Thymus (tissue), 11 donors: ENCODE measurements at regions not wholly inside any gene's neighbourhood (a gene's known extent, or its start where the extent isn't known, plus 50 kb on each side); places are given as distances from the start of the nearest gene placed in this dataset.

Source experiments
- DNase-seq, 9 donors: peaks; one replicate each; pipeline ENCODE4 v3.0.0-alpha.2; 2013; ENCODE audit warnings: low spot score in 9 of 9, low read depth in 6 of 9, missing footprints in 1 of 9
- H3K27ac ChIP-seq, 2 donors: one replicate each; pipeline ENCODE4 v1.5.1; 2013; ENCODE audit warnings: control low read depth in 1 of 2, low read depth in 1 of 2, low read length in 1 of 2, mild to moderate bottlenecking in 1 of 2, moderate library complexity in 1 of 2
- H3K27me3 ChIP-seq, 2 donors: one replicate each; pipeline ENCODE4 v1.5.1; 2013; ENCODE audit warnings: low read length in 1 of 2; ENCODE audit not compliant: control insufficient read depth in 2 of 2, insufficient read depth in 1 of 2
- H3K36me3 ChIP-seq, 2 donors: one replicate each; pipeline ENCODE4 v1.5.1; 2013; ENCODE audit warnings: low read length in 1 of 2, mild to moderate bottlenecking in 1 of 2, moderate library complexity in 1 of 2; ENCODE audit not compliant: control insufficient read depth in 2 of 2, insufficient read depth in 2 of 2
- H3K4me1 ChIP-seq, 2 donors: one replicate each; pipeline ENCODE4 v1.5.1; 2013; ENCODE audit warnings: low read length in 2 of 2; ENCODE audit not compliant: control insufficient read depth in 2 of 2, insufficient read depth in 2 of 2
- H3K4me3 ChIP-seq, 2 donors: one replicate each; pipeline ENCODE4 v1.5.1; 2013; ENCODE audit warnings: low read length in 2 of 2, control low read depth in 1 of 2, mild to moderate bottlenecking in 1 of 2
- H3K9me3 ChIP-seq, 2 donors: one replicate each; pipeline ENCODE4 v1.5.1; 2013; ENCODE audit warnings: low read length in 1 of 2, mild to moderate bottlenecking in 1 of 2; ENCODE audit not compliant: control insufficient read depth in 2 of 2, insufficient read depth in 1 of 2
- whole genome bisulfite sequencing: extraction: QIAGEN DNeasy Blood & Tissue Kit; methylation state at CpG from one replicate; pipeline ENCODE4 v1.1.7; 2013; 5-methylcytosine and 5-hydroxymethylcytosine counted together
- donor health status: healthy.

DNA sequence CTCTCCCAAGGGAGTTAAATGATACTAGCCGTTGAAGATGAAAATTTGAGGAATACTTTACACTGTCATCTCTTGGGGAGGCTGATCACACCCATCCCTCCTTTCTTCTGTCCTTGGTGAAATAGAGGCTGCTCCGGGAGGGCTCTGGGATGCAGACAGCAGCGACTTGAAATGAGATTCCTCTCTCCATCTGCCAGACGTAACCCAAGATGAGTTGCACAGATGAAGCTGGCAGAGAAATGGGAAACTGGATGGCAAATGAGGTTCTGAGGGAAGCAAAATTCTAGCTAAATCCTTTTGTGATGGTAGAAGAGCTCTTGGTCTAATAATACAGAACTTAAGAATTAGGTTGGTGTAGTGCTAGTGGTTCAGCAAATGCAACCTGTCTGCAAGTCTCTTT is 201.4 kb downstream of the AASDH start:
- H3K4me1 ChIP-seq, result peaks cover 3 to 6% of the 10 kb centered on the region in 2 donors
- DNase-seq, result no peak
- WGBS, result 89% methylated on average over 4 of the region's 4 CpGs
- no peak overlapping the region for H3K27ac ChIP-seq
- no peaks in the 10 kb centered on the region for H3K9me3 ChIP-seq
- no peaks in the 10 kb centered on the region for H3K36me3 ChIP-seq
- no peaks in the 10 kb centered on the region for H3K27me3 ChIP-seq
- H3K4me3 ChIP-seq, result no peak overlapping the region

GRCh38 chr4:56184214-56184613 is 203.1 kb downstream of the AASDH start:
- Histone ChIP-seq H3K9me3 (no peaks in the 10 kb centered on the region), H3K4me1 (peaks cover 3 to 6% of the 10 kb centered on the region in 2 donors), H3K4me3 (no peak overlapping the region), H3K27me3 (no peaks in the 10 kb centered on the region), H3K27ac (no peak overlapping the region), H3K36me3 (no peaks in the 10 kb centered on the region)
- DNase-seq, result no peak
- WGBS, result 97% methylated on average over 6 of the region's 6 CpGs

DNA sequence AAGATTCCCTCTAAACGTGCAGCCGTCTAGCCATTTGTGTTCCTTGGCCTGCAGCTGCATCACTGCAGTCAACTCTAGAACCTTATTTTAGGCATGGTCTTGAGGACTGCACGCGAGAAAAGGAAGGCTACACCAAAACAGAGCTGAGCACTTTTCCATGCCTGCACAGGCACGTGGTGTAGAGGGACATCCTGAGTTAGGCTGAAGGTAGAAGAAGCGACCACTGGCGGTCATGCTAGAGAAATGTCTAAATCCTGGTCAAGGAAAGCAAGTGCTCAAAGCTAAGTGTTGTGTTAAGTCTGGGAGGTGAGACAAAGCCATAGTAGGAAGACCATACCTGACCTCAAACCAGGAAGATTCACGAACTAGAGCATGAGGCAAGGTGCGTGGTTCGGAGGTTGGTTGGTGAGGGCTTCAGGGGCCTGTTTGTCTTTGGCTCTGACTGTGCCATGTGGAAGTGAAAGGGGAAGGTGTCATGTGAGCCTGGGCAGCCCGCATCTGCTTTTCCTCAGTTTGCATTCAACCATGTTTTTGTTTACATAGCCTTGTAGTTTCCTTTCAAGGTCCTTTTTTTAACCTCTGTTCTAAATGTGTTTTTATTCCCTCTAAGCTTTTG is 203.8 kb downstream of the AASDH start:
- 92% methylated on average over 11 of the region's 11 CpGs for WGBS
- no peaks in the 10 kb centered on the region for H3K36me3 ChIP-seq
- peaks cover 3 to 6% of the 10 kb centered on the region in 2 donors for H3K4me1 ChIP-seq
- H3K27ac ChIP-seq, result no peak overlapping the region
- no peaks in the 10 kb centered on the region for H3K9me3 ChIP-seq
- DNase-seq, result peak in 1 of 9 donors; percentile 7
- H3K27me3 ChIP-seq, result no peaks in the 10 kb centered on the region
- H3K4me3 ChIP-seq, result no peak overlapping the region

- no peak overlapping the region for H3K4me3 ChIP-seq
- no peak for DNase-seq
- H3K4me1 ChIP-seq, result peaks cover 3 to 6% of the 10 kb centered on the region in 2 donors
- WGBS, result 95% methylated on average over 6 of the region's 6 CpGs
- no peaks in the 10 kb centered on the region for H3K27me3 ChIP-seq
- H3K9me3 ChIP-seq, result no peaks in the 10 kb centered on the region
- H3K36me3 ChIP-seq, result no peaks in the 10 kb centered on the region
- H3K27ac ChIP-seq, result no peak overlapping the region
These were observed 204.9 kb downstream of the AASDH start for GRCh38 chr4:56182356-56182755.

DNA sequence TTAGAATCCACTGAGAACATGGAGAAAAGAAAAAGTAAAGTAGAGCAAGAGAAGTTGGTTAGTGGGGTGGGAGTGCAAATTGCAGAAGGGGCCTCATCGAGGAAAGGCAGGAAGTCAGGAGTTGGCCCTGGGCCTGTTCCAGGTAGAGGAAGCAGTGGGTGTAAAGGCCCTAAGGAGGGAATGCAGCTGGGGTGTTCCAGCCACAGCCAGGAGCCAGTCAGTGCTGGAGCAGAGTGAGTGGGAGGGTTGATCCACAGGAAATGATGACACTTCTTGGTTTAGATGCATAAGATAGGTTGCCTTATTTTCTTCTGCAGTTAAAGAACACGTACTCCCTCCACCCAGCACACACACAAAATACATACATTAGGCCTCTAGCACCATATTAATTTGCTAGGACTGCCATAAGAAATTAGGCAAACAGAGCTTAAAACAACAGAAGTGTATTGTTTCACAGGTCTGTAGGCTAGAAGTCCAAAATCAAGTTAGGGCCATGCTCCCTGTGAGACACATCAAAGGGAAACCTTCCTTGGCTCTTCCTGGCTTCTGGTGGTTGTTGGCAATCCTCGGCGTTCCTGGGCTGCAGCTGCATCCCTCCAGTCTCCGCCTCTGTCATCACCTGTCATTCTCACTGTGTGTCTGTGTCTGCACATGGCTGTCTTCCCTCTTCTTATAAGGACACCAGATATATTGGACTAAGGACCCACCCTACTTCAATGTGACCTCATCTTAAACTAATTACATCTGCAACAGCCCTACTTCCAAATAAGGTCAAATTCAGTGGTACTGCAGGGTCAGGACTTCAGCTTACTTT is 205.9 kb downstream of the AASDH start:
- Histone ChIP-seq H3K27ac (peak overlapping the region in 1 of 2 donors; percentile 46), H3K4me3 (no peak overlapping the region), H3K27me3 (no peaks in the 10 kb centered on the region), H3K4me1 (peaks cover 3 to 6% of the 10 kb centered on the region in 2 donors), H3K36me3 (no peaks in the 10 kb centered on the region), H3K9me3 (peaks cover 0 to 2% of the 10 kb centered on the region in 2 donors)
- peak in 3 of 9 donors; percentile 11 to 39 (median 33) for DNase-seq
- WGBS, result 51% methylated on average over 5 of the region's 5 CpGs

- Histone ChIP-seq H3K4me1 (no peaks in the 10 kb centered on the region), H3K4me3 (no peak overlapping the region), H3K27me3 (no peaks in the 10 kb centered on the region), H3K36me3 (no peaks in the 10 kb centered on the region), H3K27ac (no peak overlapping the region), H3K9me3 (no peaks in the 10 kb centered on the region)
- 92% methylated on average over 2 of the region's 2 CpGs for WGBS
- DNase-seq, result no peak
These were observed 218.2 kb downstream of the AASDH start for GRCh38 chr4:56169061-56169460.

GRCh38 chr4:56164907-56165306 is 216.2 kb downstream of the CEP135 start:
- Histone ChIP-seq H3K27ac (no peak overlapping the region), H3K36me3 (no peaks in the 10 kb centered on the region), H3K4me3 (no peak overlapping the region), H3K9me3 (no peaks in the 10 kb centered on the region), H3K27me3 (no peaks in the 10 kb centered on the region), H3K4me1 (no peaks in the 10 kb centered on the region)
- DNase-seq, result no peak
- WGBS, result 90% methylated on average over 3 of the region's 3 CpGs

DNA sequence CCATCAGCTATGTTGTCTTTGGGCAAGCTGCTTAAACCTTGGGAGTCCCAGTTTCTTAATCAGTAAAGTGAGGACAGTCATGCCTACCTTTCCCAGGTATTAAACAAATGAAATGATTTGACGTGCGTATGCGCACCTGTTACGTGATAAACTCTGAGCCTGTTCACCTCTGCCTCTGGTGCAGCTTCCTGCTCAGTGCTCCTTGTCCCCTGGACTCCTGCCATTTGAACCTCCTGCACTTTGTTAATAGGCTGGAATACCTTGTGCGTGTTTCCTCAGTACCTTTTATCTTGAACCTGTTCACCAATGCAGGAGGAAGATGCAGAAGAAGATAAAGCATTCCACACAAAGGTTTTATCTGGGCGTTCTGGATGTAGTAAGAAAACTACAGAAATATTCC is 211.9 kb downstream of the CEP135 start:
- H3K27ac ChIP-seq, result no peak overlapping the region
- 79% methylated on average over 6 of the region's 6 CpGs for WGBS
- no peaks in the 10 kb centered on the region for H3K9me3 ChIP-seq
- H3K27me3 ChIP-seq, result no peaks in the 10 kb centered on the region
- H3K4me1 ChIP-seq, result no peaks in the 10 kb centered on the region
- H3K36me3 ChIP-seq, result no peaks in the 10 kb centered on the region
- H3K4me3 ChIP-seq, result no peak overlapping the region
- no peak for DNase-seq

- Histone ChIP-seq H3K36me3 (no peaks in the 10 kb centered on the region), H3K4me1 (no peaks in the 10 kb centered on the region), H3K4me3 (no peak overlapping the region), H3K27me3 (no peaks in the 10 kb centered on the region), H3K9me3 (no peaks in the 10 kb centered on the region), H3K27ac (no peak overlapping the region)
- 88% methylated on average over 5 of the region's 5 CpGs for WGBS
- no peak for DNase-seq
These were observed 209.7 kb downstream of the CEP135 start for GRCh38 chr4:56158483-56158882.
